ENCODE measurements at regions not wholly inside any gene's neighbourhood (a gene's known extent, or its start where the extent isn't known, plus 50 kb on each side); places are given as distances from the start of the nearest gene placed in this dataset.
"Not testable (repeated sequence)": the region's sequence is repeated elsewhere in the genome, so short reads cannot be mapped to it uniquely, and the experiment has no call there.

DNA sequence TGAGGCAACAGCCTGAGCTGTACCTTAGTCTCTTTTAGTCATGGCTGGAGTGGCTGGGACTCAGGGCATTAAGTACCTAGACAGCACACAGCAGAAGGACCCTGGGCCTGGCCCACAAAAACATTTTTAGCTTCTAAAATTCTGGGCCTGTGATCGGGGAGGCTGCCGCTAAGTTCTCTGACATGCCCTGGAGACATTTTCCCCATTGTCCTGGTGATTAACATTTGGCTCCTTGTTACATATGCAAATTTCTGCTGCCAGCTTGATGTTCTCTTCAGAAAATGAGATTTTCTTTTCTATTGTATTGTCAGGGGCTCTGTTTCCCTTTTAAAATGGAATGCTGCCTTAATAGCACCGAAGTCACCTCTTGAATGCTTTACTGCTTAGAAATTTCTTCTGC lies 952.4 kb downstream of the TRAM1L1 start:
- Histone ChIP-seq H3K4me3 (no peak overlapping the region), H3K4me1 (no peaks in the 10 kb centered on the region), H3K36me3 (no peaks in the 10 kb centered on the region), H3K27me3 (no peaks in the 10 kb centered on the region), H3K27ac (no peak overlapping the region), H3K9me3 (peaks cover 0 to 2% (median 0%) of the 10 kb centered on the region in 12 donors)
- ATAC-seq (no peak), DNase-seq (no peak)
- intact Hi-C loops (cut with DNase I), result no loop called here
- TF ChIP-seq, protein P1, sequence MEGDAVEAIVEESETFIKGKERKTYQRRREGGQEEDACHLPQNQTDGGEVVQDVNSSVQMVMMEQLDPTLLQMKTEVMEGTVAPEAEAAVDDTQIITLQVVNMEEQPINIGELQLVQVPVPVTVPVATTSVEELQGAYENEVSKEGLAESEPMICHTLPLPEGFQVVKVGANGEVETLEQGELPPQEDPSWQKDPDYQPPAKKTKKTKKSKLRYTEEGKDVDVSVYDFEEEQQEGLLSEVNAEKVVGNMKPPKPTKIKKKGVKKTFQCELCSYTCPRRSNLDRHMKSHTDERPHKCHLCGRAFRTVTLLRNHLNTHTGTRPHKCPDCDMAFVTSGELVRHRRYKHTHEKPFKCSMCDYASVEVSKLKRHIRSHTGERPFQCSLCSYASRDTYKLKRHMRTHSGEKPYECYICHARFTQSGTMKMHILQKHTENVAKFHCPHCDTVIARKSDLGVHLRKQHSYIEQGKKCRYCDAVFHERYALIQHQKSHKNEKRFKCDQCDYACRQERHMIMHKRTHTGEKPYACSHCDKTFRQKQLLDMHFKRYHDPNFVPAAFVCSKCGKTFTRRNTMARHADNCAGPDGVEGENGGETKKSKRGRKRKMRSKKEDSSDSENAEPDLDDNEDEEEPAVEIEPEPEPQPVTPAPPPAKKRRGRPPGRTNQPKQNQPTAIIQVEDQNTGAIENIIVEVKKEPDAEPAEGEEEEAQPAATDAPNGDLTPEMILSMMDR (IDR thresholded peaks at IDR 0.05), result no peak
- TF ChIP-seq POLR2A (IDR thresholded peaks at IDR 0.05), result no peak
- 84 to 88% (median 85%) methylated on average over 3 of the region's 3 CpGs for WGBS, 4 donors

DNA sequence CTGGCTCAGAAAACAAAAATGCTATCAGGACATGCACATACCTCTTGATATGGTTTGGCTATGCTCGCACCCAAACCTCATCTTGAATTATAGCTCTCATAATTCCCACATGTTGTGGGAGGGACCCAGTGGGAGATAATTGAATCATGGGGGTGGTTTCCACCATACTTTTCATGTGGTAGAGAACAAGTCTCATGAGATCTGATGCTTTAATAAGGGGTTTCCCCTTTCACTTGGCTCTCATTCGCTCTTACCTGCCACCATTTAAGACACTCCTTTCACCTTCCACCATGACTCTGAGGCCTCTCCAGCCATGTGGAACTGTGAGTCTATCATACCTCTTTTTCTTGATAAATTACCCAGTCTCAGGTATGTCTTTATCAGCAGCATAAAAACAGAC lies 958.6 kb downstream of the TRAM1L1 start:
- TF ChIP-seq POLR2A (IDR thresholded peaks at IDR 0.05), result no peak
- TF ChIP-seq, protein P1 (IDR thresholded peaks at IDR 0.05), result no peak
- H3K27me3 ChIP-seq, result no peaks in the 10 kb centered on the region
- H3K4me3 ChIP-seq, result no peak overlapping the region
- WGBS, 4 donors, result 76 to 88% (median 85%) methylated on average over 2 of the region's 2 CpGs
- H3K9me3 ChIP-seq, result no peaks in the 10 kb centered on the region
- ATAC-seq (no peak), DNase-seq (no peak)
- H3K4me1 ChIP-seq, result no peaks in the 10 kb centered on the region
- H3K36me3 ChIP-seq, result no peaks in the 10 kb centered on the region
- intact Hi-C loops (cut with DNase I), result no loop called here
- H3K27ac ChIP-seq, result no peak overlapping the region

DNA sequence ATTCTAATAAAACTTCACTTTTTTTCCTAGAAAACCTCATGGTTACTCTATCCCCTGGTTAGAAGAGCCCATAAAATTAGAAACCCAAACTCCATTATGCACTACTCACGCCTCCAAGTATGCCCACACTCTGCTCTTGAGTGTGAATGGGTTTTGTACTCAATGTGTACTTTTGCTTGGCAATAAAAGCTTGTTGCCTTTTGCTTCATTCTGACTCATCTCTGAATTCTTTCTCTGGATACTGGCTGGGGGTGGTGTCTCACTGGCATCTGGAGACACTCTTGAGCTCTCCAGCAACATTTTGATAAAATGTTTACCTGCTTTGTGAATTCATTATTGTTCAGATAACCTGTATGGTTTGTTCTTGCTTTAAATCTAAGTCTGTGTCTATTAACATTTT lies 963.3 kb downstream of the TRAM1L1 start:
- Histone ChIP-seq H3K27me3 (no peaks in the 10 kb centered on the region), H3K4me1 (no peaks in the 10 kb centered on the region), H3K4me3 (no peak overlapping the region), H3K36me3 (no peaks in the 10 kb centered on the region), H3K27ac (no peak overlapping the region), H3K9me3 (no peaks in the 10 kb centered on the region)
- WGBS, 4 donors, result 46 to 67% (median 57%) methylated on average over 1 of the region's 1 CpG
- DNase-seq (no peak), ATAC-seq (no peak)
- intact Hi-C loops (cut with DNase I), result no loop called here
- TF ChIP-seq POLR2A (IDR thresholded peaks at IDR 0.05), result no peak
- TF ChIP-seq, protein P1 (IDR thresholded peaks at IDR 0.05), result no peak

DNA sequence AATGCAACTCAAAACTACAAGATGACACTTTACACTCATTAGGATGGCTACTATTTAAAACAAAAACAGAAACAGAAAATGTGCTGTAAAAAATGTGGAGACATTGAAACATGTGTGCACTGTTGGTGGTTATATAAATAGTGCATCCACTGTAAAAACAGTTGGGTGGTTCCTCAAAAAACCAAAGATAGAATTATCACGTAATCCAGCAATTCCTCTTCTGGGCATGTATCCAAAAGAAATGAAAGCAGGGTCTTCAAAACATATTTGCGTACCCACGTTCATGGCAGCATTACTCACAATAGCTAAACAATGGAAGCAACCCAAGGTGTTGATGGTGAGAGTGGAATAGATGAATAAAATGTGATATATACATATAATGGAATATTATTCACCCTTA lies 967.2 kb downstream of the TRAM1L1 start:
- no peak for ATAC-seq
- DNase-seq, result no peak
- no peak overlapping the region for H3K4me3 ChIP-seq
- no peaks in the 10 kb centered on the region for H3K4me1 ChIP-seq
- no peaks in the 10 kb centered on the region for H3K36me3 ChIP-seq
- no peak overlapping the region for H3K27ac ChIP-seq
- 49 to 65% (median 63%) methylated on average over 3 of the region's 3 CpGs for WGBS, 4 donors
- H3K27me3 ChIP-seq, result no peaks in the 10 kb centered on the region
- TF ChIP-seq POLR2A (IDR thresholded peaks at IDR 0.05), result no peak
- TF ChIP-seq, protein P1 (IDR thresholded peaks at IDR 0.05), result no peak
- intact Hi-C loops (cut with DNase I), result no loop called here
- H3K9me3 ChIP-seq, result no peaks in the 10 kb centered on the region

DNA sequence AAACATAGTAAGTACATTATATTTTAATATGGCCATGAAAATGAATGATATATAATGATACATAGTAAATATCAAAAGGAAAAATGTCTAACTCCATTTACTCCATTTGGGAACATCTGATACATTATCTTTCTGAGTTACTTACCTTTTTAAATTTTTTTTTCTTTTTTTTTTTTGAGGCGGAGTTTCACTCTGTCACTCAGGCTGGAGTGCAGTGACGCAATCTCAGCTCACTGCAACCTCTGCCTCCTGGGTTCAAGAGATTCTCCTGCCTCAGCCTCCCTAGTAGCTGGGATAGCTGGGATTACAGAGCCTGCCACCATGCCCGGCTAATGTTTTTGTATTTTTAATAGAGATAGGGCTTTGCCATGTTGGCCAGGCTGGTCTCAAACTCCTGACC lies 972.5 kb downstream of the TRAM1L1 start:
- H3K4me3 ChIP-seq; ATAC-seq; DNase-seq; H3K9me3 ChIP-seq; H3K4me1 ChIP-seq; H3K27ac ChIP-seq; H3K27me3 ChIP-seq; intact Hi-C loops (cut with DNase I); H3K36me3 ChIP-seq: not testable (repeated sequence)
- 86 to 90% (median 88%) methylated on average over 3 of the region's 3 CpGs for WGBS, 4 donors

All from heart left ventricle (tissue), 16 donors.